GM19372 (cell line): ENCODE measurements at regions not wholly inside any gene's neighbourhood (a gene's known extent, or its start where the extent isn't known, plus 50 kb on each side); places are given as distances from the start of the nearest gene placed in this dataset.

Experiments used
- ATAC-seq: cut with Tn5 transposase; IDR thresholded peaks from one replicate; pipeline ENCODE4 v1.9.1; 2021; ENCODE audit warnings: mild to moderate bottlenecking, low read depth, moderate library complexity; ENCODE audit not compliant: unreplicated experiment

DNA sequence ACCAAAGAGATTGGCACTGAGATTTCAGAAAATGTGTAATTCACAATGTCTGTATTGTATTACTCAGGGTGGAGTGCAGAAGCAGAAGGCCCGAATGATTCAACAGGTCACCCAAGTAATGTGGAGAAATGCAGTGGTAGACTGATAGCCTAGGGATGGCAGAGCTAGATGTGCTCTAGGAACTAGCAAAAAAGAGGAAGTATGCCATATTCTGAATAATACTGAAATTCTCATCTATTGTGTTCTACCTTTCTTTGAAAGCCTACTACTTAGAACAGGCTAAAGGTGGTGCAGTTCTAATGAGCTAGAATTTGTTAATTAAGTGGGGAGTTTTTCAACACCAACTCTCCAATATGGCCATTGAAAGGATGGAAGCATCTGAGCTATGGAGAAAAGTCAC, 1449.8 kb upstream of the MIR17HG start:
- no peak for ATAC-seq

DNA sequence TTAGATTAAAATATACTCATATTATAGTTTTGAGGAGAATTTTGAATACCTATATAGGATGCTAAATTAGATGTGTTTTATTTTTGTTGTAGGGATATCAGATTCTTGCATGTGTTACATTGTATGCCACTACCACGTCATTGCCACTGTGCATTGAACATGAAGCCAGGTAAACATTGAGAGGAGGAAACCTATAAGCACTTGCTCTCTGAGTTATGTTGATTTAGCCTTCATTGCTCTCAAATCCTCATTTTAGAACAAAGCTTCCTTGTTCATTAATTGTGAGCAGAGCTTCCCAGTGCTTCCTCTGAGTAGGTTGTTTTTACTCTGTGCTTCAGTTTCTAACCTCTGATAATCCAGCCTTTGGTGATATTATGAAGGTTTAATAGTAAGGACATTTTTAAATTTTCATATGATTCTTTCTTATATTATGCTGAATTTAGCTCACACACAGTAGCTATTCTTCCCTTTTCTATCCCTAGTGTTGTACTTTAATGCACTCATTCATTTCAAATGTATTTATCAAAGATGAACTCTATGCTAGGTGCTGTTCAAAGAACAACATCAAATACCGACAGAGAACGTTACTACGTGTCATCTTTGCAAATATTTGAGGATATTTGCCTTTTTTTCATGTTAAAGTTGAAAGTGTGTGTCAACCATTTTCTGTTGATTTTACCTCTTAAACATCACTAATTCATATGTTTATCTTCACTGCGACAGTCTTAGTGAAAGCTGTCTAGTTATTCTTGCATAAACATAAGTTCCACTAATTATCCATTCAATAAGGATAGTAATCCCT, 1448.0 kb upstream of the MIR17HG start:
- ATAC-seq = no peak

GRCh38 chr13:89900104-89900765, 1447.3 kb upstream of the MIR17HG start:
- ATAC-seq = no peak

DNA sequence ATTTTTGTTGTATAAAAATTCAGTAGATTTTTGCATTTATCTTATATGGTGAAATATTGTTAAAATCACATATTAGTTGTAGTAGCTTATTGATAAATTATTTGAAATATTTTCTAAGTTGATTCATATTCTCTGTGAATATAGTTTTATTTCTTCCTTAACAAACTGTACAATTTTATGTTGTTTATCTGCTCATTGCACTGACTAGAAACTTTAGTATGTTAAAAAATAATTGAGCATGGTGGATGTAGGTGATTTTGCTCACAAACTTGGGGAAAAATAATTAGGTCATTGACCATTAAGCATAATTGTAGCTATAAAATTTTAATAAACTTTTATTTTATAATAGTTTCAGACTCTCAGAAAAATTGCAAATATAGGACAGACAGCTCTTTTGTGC, 1445.3 kb upstream of the MIR17HG start:
- no peak for ATAC-seq

DNA sequence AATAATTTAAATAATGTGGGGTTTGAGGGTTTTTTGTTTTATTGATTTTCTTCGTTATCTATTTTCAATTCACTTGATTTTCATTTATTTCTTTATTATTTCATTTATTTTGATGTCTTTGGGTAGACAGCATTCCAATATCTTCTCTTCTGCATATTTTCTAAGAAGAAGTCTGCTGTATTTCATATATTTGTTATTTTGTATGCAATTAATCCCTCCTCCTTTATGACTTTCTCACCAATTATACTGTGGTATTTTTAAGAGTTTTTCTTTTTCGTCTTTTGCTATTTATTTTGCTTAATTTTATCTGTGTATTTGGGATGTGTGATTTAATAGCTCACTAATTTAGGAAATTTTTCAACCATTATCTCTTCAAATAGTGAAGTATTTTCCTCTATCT, 1444.4 kb upstream of the MIR17HG start:
- no peak for ATAC-seq

- ATAC-seq = no peak
Measured at GRCh38 chr13:89910166-89910565, 1437.3 kb upstream of the MIR17HG start.

- ATAC-seq = no peak
Measured at GRCh38 chr13:89916551-89916950, 1430.9 kb upstream of the MIR17HG start.

DNA sequence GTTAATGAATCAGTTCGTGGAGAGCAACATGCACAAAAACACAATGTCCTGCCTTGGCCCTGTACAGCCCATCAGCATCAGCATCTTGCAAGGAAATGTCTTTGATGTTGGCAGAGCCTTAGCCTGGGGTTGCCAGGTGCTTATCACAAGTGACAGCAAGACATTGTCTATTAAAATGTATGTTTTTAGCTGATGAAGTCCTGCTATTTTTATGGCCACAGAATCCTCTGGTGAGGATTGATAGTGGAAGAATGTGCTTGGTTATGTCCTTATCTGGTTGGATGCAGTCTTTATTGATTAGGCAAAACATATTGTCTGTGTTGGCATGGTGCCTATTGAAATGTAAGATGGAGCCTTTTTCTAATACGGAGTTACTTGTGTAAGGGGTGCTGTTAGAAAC, 1427.0 kb upstream of the MIR17HG start:
- ATAC-seq = no peak

GRCh38 chr13:89923052-89923451, 1424.4 kb upstream of the MIR17HG start:
- no peak for ATAC-seq

DNA sequence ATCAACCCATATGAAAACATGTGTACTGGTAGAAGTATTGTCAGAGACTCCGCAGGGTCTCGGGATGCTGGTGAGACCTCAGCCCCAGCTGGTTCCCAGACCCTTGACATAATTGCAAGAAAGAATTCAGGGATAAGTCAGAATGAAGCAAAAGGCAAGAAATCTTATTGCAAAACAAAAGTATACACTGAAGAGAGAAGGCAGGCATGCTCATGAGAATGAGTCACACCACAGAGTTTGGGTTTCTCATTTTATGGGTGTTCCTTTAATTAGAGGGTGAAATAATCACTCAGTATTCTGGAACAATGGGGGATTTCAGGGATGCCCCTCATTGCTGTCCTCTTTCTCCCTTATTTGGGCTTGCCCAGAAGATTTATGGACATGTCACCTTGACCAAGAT, 1423.8 kb upstream of the MIR17HG start:
- no peak for ATAC-seq

GRCh38 chr13:89925107-89925506, 1422.4 kb upstream of the MIR17HG start:
- no peak for ATAC-seq

GRCh38 chr13:89930861-89931260, 1416.6 kb upstream of the MIR17HG start:
- ATAC-seq = no peak

DNA sequence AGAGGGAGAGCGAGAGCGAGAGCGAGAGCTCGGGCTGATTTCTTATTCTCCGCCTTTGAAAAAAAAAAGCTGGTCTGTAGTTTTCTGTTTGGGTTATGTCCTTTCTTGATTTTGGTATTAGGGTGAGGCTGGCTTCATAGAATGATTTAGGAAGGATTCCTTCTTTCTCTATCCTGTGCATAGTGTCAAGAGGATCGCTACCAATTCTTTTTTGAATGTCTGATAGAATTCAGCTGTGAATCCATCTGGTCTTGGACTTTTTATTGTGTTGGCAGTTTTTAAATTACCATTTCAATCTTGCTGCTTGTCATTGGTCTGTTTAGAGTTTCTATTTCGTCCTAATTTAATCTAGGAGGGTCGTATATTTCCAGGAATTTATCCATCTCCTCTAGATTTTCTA, 1414.6 kb upstream of the MIR17HG start:
- no peak for ATAC-seq

DNA sequence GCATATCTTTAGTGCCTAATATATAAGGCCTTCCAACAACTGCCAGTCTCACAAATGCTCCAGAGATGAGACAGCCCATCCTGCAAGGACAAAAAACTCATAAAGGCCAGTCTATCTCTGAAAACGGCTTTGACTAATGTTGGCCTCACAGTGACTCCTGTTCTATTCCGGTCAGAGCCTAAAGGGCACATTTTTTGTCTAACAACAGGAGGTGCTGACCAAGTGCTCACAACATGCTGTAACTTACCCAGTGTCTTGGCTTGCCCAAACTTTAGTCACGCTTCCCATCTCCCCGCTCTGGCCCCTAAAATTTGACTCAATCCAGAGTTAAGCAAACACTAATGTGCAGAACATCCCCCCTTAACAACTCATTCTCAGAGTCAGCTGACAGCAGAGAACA, 1411.2 kb upstream of the MIR17HG start:
- ATAC-seq = no peak

DNA sequence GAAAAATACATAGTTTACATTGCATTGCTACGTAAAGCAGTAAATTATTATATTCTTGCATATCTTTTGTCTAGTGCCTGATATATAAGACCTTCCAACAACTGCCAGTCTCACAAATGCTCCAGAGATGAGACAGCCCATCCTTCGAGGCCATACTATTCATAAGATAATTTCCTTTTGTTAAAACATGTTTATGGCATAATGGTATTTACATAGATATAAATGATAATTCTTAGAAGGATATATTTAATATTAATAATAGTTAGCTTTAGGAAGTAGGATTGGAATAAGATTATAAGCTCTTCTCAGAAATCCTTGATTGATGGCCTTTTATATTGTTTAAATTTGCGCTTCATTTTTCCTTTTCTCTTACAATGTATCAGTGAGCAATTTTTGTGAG, 1410.1 kb upstream of the MIR17HG start:
- no peak for ATAC-seq

DNA sequence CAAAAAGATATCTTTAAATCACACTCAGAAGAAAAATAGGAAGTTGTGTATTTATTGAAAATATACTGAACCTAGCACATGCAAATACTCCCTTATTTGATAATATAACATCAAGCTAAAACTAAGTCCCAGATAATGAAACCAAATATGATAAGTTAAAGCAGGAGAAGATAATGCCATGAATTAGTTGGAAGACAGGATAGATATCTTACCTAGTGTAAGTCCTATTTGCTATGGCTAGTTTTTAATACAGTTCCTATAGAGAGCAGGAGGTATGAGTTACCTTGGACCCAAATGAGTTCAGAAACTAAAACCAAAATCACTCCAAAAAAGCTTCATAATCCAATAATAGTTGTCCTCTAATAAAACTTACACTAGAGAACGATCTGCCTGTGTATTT, 1407.1 kb upstream of the MIR17HG start:
- ATAC-seq = no peak

DNA sequence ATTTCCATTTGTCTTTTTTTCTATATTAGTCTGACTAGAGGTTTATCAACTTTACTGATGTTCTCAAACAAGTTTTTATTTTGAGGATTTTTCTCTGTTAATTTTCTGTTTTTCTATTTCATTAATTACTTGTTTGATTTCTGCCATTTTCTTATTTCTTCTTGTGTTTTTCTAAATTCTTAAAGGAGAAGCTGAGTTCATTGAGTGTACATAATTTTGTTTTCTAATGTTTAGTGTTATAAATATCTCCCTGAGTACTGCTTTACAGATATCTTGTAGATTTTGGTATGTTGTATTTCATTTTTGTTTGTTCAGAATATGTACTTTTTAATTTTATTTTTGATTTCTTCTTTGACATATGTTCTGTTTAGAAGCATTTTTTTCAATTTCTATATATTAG, 1404.3 kb upstream of the MIR17HG start:
- ATAC-seq = no peak

DNA sequence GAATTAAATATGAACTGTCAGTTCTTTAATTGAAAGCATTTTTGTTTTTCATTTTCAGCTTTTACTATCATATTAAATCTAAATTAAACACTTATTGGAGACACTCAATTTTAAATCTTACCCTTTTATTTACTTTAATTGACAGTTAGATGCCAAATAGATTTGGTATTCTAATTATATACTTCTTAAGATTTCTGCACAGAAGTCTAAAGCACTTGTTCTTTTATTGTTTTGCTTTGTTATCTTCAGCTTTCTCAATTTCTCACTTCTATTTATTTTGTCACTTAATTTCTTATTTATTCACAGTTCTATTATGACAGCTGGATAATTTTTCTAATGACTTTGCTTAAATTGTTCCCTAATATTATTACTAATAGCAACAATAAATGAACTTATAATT, 1397.3 kb upstream of the MIR17HG start:
- no peak for ATAC-seq

DNA sequence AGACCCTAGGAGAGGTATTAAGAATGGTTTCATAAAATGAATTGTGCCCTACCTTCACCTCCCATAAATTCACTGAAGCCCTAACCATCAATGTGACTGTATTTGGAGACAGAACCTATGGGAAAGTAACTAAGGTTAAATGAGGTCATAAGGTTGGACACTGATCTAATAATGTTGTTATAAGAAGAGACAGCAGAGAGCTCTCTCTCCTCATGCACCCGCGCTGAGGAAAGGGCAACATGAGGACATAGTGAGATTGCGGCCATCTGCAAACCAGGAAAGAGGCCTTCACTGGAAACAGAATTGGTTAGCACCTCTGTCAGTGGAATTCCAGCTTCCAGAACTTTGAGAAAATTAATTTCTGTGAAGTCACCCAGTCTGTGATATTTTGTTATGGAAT, 1396.1 kb upstream of the MIR17HG start:
- no peak for ATAC-seq

DNA sequence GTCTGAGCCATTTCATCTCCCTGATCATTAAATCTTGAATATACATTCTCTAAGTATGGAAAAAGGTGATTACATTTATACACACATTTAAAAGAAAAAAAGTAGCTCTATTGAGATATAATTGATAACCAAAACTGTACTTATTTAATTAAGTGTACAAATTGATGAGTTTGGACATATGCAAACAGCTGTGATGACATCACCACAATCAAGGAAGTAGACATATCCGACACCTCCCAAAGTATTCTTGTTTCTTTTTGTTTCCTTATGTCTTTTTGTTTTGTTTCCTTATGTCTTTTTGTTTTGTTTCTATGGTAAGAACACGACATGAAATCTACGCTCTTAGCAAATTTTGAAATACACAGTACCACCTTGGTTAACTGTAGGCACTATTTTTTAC, 1393.9 kb upstream of the MIR17HG start:
- ATAC-seq = no peak

DNA sequence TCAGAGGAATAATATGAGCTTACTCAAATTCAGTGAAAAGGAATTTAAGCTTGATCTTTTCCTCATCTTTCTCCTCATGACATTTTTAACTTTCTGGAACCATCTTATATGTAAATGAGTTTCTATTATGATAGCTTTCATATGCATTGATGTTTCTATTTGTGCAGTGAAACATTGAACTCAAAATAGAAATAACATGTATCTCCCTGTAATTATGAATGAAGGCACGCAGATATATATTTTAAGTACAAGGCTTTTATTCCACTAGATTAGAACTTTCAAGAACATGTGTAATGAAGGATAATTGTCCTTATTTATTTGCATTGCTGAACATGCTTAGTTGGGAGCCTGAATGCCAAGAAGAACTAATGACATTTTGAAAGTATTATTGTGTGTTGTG, 1391.7 kb upstream of the MIR17HG start:
- no peak for ATAC-seq

DNA sequence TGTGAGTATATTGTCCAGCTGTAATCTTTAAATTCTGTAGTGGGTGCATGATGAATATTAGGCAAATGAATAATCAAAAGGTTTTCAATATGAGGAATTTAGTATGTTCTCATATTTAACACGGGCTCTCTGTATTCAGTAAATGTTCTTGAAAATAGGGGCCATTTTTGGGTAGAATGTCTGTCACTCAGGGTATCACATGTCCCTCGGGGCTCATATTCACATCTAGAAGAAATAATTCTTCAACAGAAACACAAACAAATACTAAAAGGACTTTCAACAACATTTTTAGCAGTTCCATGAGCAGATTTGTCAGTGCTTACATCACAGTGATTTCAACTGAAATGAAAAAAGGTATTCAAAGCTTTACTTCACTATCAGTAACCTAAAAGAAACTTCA, 1388.4 kb upstream of the MIR17HG start:
- ATAC-seq = no peak
